ENCODE measurements at regions not wholly inside any gene's neighbourhood (a gene's known extent, or its start where the extent isn't known, plus 50 kb on each side); places are given as distances from the start of the nearest gene placed in this dataset.

GRCh38 chr11:70733327-70734325 is 335.3 kb downstream of the CTTN start:
- no peak for DNase-seq

GRCh38 chr11:70734379-70734778 is 336.1 kb downstream of the CTTN start:
- DNase-seq: no peak

GRCh38 chr11:70734911-70735310 is 336.6 kb downstream of the CTTN start:
- DNase-seq: no peak

GRCh38 chr11:70735976-70736375 is 337.6 kb downstream of the CTTN start:
- no peak for DNase-seq

- DNase-seq: no peak
Measured at GRCh38 chr11:70736461-70736860, 338.1 kb downstream of the CTTN start.

GRCh38 chr11:70736937-70737640 is 338.8 kb downstream of the CTTN start:
- DNase-seq: no peak

- no peak for DNase-seq
Measured at GRCh38 chr11:70737816-70738630, 339.7 kb downstream of the CTTN start.

- DNase-seq: no peak
Measured at GRCh38 chr11:70738661-70739060, 340.3 kb downstream of the CTTN start.

GRCh38 chr11:70739091-70739490 is 340.8 kb downstream of the CTTN start:
- DNase-seq: no peak

GRCh38 chr11:70739811-70740487 is 341.6 kb downstream of the CTTN start:
- no peak for DNase-seq

GRCh38 chr11:70740488-70740851 is 342.1 kb downstream of the CTTN start:
- DNase-seq: no peak

- DNase-seq: no peak
Measured at GRCh38 chr11:70741085-70741484, 342.8 kb downstream of the CTTN start.

- DNase-seq: no peak
Measured at GRCh38 chr11:70742553-70743291, 344.4 kb downstream of the CTTN start.

GRCh38 chr11:70743329-70743728 is 345.0 kb downstream of the CTTN start:
- no peak for DNase-seq

- no peak for DNase-seq
Measured at GRCh38 chr11:70743941-70744351, 345.6 kb downstream of the CTTN start.

GRCh38 chr11:70744396-70745185 is 346.3 kb downstream of the CTTN start:
- no peak for DNase-seq

GRCh38 chr11:70745451-70745850 is 347.1 kb downstream of the CTTN start:
- no peak for DNase-seq

GRCh38 chr11:70745941-70746340 is 347.6 kb downstream of the CTTN start:
- DNase-seq: no peak

GRCh38 chr11:70746351-70746750 is 348.0 kb downstream of the CTTN start:
- DNase-seq: no peak

GRCh38 chr11:70747285-70747684 is 349.0 kb downstream of the CTTN start:
- DNase-seq: no peak

GRCh38 chr11:70747921-70748320 is 349.6 kb downstream of the CTTN start:
- no peak for DNase-seq

All from NCI-H1417 treated with DMSO at 0.1 percent for 48 hours (cell line).